Activated gamma-delta T cell treated with anti-CD3 and anti-CD28 coated beads, Interleukin-2, amount 50 U/mL, for 16 hours (primary cell): ENCODE measurements at regions not wholly inside any gene's neighbourhood (a gene's known extent, or its start where the extent isn't known, plus 50 kb on each side); places are given as distances from the start of the nearest gene placed in this dataset.

Experiments
- DNase-seq: peaks from one replicate; pipeline ENCODE4 v3.0.0-alpha.2; 2020; ENCODE audit warnings: low read depth

DNA sequence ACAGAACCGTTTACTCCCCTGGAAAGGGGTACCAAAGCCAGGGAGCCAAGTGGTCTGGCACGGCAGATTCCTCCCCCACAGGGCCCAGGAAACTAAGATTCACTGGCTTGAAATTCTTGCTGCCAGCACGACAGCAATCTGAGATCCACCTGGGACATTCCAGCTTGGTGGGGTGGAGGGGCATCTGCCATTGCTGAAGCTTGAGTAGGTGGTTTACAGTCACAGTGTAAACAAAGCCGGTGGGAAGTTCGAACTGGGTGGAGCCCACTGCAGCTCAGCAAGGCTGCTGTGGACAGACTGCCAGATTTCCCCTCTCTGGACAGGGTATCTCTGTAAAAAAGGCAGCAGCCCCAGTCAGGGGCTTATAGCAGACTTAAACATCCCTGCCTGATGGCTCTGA, 901.7 kb upstream of the LRRTM1 start:
- no peak for DNase-seq

DNA sequence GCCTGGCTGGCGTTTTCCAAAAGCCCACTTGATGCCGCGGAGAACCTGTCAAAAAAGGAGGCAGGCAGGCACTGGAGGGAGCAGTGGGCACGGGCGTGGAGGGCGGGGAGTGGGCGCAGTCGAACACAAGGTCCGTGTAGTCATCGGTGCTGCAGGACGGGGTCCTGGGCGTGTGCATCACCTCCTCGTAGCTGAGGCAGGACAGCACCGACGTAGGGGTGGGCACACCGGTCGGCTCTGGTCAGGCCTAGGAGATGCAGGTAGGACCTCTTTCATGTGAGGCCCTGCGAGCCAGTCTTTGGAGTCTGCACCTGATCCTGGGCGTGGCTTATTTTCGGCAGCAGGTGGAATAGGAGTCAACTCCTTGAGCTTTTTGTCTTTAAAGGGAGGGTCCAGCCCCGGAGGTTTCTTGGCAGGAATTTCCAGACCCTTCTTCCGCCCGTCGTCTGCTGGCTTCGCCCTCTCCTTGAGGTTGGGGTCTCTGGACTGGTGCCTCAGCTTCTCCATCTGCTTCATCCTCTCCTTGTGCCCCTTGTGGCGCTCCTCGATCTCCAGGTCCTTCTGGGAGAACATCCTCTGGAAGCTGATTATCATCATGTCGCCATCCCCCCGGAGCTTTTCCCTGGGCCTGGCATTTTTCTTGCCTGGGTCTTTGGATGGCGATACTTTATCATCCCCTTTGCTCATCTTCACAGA, 892.5 kb upstream of the LRRTM1 start:
- no peak for DNase-seq

DNA sequence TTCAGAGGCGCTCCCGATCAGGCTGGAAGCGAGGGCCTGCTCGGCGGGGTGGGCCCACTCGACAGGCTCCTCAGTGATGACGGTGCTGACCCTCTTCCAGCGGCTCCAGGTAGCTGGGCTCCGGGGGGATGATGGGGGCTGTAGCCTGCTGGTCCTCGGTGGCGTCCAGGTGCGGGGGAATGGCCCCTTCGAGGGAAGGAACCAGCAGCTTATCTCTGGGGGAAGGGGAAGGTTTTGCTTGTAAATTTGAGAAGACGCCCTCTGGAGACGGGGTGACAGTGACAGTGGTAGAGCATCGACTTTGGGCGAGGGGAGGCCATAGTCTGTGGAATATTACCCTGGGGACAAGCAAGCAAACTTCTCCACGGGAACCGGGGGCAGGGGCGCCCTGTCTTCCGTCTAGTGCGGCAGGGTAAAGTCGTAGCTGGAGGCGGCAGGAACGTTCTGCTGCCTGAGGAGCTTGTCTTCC, 891.9 kb upstream of the LRRTM1 start:
- DNase-seq = no peak

DNA sequence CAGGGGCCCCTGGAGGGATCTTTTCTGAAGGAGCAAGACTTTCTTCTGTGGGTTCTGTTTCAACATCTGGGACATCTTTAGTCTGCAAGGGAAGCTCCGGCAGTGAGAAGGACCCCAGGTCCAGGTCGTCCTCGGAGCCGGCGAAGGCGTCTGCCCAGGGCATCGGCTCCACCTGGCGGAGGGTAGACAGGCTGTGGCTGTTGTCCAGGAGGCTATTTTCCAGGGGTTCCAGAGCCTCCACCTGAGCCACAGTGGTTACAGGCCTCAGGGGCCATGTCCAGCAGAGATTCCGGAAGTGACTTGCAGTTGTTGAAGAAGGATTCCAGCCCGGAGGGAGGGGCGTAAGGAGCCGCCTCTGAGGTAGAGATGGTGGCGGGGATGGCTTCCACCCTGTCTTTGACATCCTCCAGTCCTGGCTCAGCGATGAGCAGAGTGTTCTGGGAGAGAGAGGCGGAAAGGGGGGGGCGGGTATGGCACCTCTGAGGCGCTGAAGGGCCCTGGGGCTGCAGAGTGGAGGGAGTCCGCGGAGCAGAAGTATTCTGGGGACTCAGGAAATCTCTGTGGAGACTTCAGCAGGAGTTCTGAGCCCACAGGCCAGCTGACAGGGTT, 891.3 kb upstream of the LRRTM1 start:
- DNase-seq = no peak

DNA sequence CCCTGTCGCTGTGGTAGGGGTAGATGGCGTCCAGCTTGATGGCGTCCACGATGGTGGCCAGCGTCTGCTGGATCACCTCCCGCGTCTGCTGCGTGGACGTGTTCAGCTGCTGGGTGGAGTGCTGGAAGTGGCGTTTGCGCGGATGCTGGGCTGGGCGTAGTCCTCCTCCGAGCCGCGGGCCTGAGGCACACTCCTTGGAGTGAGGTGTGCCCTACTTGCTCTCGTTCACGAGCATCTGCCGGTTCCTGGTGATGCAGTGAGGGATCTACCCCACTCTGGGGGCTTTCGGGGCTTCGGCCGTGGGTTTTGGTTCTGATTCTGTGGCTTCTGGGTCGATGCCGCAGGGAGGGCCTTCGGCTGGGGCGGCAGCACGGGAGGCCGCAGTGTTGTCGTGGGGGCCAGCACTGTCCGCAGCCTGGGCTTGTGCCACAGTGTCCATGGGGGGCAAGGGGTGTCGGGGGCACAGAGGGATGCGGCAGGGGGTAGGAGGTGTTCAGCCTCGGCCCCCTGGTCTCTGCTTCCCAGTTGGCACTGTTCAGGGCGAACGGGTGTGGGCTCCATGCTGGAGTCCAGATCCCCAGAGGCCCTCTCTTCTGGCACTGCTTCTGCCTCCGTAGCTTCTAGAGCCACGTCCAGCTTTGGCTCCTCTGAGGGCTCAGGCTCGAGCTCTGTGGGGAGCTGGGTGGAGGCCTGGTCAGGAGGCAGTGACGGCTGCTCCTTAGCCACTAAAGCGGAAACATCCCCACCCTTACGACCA, 890.6 kb upstream of the LRRTM1 start:
- no peak for DNase-seq

DNA sequence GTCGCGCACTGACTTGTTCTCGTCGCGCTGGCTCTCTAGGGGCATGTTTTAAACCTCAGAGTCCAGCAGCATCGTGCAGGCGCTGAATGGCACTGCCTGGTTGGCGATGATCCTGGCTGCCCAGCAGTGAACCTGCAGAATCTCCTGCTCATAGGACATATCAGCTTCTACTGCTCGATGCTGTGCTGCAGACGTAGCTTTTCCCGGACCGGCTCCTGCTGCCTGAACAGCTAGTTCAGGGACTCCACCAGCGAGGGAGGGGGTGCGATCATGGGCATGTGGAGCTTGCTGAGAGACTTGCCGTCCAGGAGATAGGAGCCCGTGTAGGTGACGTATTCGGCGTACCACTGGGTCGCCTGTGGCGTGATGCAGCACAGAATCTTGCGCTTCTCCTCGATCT, 890.0 kb upstream of the LRRTM1 start:
- no peak for DNase-seq

DNA sequence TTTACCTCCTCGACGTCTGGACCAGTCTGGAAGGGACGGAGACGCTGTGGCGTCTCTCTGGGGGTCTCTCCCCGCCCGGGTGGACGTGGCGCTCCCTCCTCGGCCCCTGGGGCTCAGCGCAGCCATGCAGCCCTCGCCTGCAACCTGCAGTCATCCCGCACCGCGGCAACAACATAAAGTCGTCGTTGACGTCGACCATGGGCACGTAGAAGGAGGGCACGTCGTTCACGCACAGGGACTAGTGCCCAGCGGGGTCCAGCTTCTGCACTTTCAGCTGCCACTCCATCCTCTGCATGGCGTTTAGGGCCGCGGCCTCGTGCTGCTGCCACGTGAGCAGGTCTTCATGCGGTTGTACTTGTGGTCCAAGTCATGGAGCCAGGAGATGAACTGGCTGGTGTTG, 889.6 kb upstream of the LRRTM1 start:
- DNase-seq = no peak

DNA sequence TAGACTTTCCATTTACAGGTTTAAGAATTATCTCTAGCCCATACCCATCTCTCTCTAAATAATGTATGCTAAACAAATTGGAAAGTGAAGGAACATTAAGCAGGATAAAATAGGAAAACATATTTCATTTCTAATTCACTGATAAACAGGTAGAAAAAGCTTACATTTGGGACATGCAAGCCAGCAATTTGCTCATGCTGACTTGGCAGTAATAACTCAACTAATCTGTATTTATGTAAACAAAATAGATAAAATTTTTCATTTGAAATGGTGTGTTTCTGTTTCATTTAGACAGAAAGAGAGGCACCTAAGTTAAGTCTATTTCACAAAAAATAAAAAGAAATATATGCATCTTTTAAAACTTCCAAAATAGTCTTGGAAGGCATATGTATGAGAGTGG, 877.3 kb upstream of the LRRTM1 start:
- DNase-seq = no peak

DNA sequence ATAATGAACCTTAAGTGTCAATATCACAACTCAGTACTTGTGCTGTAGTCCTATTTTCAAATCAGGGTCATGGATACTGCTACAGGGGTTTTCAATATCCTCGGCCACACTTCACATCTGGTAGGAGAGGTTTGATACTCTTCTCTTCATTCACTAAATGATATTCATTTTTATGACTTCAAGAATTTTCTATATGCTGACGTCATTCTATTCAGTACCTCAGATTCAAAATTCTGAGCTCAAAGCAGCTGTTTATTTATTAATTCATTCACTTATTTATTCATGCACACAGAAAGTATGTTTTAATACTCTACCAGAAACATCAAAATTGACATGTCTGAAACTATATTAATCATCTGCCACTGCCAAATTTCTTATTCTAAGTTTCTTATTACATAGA, 866.9 kb upstream of the LRRTM1 start:
- no peak for DNase-seq

DNA sequence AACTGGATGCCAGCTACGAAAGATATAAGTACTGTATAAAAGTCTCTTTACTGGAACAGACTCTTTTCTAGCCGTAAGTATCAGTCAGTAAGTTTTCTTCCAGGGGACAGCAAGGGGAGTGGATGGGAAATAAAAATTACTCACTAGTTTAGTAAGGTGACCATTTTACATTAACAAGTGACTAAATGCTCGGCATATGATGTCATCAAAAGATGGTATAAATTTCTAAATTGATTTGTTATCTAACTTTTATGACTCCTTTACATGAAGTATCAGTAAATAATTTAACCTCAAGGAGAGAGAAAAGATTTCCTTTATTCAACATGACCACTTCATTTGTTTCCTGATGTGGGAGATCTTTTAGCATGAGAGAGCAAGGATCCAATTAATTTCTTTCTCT, 859.0 kb upstream of the LRRTM1 start:
- DNase-seq = no peak

DNA sequence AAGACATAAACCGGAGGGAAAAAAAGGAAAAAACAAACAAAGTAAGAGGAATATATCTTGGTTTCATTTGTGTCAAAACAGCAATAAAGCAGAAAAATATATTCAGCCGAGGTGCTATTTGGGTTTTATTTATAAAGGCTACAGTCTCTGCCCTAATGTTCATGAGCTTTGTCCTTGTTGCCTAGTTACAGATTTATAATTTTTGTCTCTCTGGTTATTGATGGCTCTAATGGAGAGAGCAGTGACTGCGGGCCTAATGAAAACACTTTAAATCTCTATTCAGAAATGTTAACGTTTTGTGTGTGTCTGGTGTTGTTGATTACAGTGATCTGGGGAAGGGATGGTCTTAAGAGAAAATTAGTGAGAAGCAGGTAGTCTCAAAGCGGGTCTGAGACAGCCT, 854.0 kb upstream of the LRRTM1 start:
- DNase-seq = no peak

DNA sequence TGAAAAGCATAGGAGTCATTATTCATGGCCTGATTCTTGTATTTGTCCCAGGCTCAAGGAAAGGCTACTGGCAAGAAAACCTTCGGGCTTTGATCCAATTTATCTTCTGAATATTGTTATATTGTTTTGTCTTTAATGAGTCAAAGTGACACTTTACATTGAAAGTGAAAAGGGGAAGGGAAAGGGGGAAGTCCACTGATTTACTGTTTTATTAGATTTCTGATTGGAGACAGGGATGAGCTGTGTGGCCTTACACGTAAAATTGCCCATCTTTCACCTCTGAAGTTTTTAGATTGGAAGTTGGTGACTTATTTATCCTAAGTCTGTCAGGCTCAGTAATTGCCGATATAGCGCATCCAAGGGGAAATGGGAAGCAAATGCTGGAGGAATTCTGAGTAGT, 843.8 kb upstream of the LRRTM1 start:
- DNase-seq = no peak

DNA sequence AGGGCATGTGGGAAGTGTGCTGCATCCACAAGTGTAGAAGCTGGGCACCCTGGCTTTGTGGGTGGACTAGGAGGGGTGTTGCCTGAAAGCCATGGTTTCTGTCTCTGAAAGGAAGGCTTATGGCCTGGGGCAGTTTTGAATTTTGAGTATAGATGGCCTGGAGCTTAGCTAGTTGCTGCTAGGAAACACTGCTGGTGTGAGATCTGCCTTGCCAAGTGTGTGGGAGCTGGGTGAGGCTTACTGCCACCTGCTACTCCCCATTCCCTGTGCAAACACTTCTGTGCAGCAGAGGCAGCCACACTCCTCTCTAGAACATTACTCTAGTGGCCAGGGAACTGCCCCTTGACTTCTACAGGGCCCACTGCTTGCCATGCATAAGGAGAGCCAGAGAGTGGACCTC, 831.7 kb upstream of the LRRTM1 start:
- no peak for DNase-seq

DNA sequence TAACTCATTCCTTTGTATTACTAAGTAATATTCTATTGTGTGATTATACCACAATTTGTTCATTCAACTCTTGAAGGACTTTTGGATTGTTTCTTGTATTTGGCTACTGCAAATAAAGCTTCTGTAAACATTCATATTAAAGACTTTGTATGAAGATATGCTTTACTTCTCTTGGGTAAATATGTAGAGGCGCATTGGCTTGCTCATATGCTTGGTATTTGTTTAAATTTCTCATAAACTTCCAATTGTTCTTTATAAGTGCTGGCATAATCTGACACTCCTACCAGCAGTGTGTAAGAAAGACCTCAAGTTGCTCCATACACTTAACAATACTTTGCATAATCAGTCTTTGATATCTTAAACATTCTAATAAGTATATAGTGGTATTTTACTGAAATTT, 792.8 kb upstream of the LRRTM1 start:
- DNase-seq = no peak

DNA sequence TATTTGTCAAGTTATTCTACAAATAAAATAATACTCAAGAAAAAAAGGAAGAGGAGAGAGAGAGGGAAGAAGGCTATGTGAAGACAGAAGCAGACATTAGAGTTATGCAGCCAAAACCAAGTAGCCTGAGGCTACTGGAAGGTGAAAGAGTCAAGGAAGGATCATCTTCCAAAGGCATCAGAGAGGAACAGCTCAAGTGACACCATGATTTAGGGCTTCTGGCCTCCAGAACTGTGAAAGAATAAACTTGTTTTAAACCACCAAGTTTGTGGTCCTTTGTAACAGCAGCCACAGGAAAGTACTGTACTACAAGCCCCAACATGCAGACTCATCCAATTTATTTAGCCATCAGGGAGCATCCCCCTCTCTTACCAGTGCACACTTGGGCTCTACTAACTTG, 788.5 kb upstream of the LRRTM1 start:
- DNase-seq = no peak

DNA sequence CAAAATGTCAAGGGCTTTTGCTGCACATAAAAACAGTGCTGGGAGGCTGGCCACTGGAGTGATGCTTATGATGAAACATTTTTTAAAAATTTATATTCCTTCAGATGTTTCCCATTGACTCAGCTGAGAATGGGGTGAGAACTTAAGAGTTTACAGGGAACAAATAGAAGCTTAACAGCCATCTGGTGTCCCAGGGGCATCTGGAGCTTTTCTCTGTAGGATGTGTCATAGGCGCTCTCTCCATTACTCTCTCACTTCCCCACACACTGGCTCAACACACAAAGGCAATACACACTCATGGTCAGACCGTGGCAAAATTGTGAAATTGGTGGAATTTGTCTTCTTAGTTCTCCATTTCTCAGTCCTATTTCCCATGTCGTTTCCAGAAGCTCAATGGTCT, 783.1 kb upstream of the LRRTM1 start:
- DNase-seq = no peak

DNA sequence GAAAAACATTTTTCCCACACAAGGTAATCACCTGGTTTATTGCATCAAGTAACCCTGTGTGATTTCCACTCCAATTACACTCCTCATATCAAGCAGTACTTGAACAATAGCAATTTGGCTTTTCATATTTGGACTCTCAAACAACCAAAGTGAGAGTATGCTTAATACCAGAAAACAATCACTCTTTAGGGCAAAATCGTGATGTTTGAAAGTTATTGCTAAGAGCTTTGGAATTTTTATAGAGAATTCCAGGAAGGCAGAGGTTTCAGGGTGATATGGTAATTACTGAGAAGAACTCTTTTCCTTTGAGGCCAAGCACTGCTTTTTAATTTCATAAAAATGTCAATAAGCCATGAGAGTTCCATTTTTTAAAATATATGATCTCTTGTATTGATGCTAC, 779.5 kb upstream of the LRRTM1 start:
- DNase-seq = no peak

DNA sequence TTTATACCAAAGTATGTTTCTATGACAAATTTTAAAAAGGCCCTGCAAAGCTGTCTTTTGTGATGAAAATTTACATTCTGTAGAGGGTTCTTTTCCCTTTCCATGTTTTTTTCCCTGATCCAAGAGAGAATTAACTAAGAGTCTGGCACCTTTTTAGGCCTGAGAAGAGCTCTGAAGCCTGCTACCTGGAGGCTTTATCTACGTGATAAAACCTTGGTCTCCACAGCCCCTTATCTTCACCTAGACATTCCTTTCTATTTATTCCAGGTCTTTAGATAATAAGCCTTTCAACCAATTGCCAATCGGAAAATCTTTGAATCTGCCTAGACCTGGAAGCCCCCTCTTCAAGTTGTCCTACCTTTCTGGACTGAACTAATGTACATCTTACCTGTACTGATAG, 774.1 kb upstream of the LRRTM1 start:
- DNase-seq = no peak

DNA sequence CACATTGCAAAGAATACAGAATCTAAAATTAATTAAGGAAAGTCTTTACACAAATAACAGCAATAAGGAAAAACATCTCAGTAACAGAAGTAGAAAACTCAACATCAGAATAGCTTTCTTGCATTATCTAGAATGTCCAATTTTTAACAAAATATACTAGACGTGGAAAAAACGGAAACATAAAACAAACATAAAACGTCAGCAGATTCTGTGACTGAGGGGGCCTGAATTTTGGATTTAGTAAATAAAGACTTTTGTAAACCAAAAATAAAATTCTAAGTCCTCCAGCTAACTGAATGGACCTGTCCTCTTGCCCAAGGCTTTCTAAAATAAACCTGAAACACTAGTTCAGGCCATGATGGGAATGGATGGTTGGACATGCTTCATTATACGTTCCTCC, 773.5 kb upstream of the LRRTM1 start:
- DNase-seq = no peak

DNA sequence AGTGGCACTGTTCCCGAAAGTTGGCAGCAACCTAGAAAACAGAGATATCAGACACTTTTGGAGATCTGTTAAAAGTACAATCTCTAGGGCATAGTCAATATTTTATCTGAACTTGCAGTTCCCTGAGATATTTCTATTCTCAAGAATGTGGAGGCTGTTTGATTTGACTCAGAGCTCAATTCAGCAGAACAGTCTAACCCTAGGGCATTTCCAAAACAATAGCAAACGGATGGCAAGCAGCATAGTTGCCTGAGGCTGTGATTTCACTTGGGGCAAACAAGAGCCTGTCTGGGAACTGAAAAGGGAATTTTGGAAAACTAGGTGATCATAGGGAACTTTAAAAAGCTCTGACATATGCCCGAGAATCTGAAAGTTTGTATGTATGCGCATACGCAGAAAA, 772.8 kb upstream of the LRRTM1 start:
- no peak for DNase-seq

DNA sequence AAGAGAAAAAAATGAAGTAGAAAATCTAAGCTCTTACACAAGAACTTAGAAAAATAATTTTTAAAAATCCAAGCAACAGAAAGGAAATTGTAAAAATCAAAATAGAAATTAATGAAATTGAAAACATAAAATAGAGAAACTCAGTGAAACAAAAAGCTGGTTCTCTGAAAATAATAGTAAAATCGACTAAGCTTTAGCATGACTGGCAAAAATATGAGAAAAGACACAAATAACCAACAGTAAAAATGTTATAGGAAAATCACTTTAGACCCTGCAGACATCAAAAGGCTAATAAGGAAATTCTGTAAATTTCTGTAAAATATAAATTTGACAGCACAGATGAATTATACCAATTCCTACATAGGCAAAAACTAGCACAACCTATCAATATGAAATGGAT, 768.9 kb upstream of the LRRTM1 start:
- no peak for DNase-seq

DNA sequence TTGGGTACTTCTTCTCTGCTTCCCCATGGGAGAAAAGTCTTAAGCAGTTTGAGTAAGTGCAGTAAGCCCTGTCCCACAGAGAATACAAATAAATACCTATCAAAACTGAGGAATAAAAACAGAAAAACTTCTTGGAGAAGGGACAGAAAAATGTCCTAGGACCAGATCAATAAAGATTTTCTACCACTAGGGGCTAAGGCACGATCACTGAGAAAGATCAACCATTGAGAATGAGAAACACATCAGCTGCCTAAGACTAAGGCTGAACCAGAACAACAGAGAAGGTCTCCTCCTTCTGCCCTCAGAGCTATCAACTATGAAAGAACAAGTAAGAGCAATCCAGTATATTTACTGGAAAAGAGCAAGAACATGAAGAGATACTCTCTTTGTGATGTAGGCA, 763.6 kb upstream of the LRRTM1 start:
- no peak for DNase-seq

DNA sequence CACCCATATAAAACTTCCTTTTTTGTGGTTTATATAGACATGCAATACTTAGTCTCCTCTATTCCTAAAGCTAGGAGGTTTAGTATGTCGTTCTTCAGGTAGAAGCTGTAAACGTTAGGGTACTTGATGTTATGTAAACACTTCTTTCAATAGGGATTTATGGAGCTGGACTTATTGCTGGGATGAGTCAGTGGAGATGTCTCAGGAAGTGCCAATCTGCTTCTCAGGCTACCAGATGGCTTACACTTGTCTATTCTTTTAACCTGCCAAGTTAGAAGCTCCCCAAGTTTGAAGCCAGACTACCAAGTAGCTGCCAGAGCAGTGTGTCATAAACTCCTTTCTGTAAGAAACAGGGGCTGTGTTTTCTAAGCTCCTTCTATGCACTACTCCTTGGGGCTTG, 756.5 kb upstream of the LRRTM1 start:
- DNase-seq = no peak
